GM23338 (cell line): ENCODE measurements at regions not wholly inside any gene's neighbourhood (a gene's known extent, or its start where the extent isn't known, plus 50 kb on each side); places are given as distances from the start of the nearest gene placed in this dataset.

Experiments
- ATAC-seq: fragments of 200-7000 bp; cut with Tn5 transposase; 3 replicates; pipeline ENCODE4 v1.9.1; 2020
- DNase-seq: peaks from one replicate; pipeline ENCODE4 v3.0.0-alpha.2; 2015; ENCODE audit warnings: low spot score
- H2AFZ ChIP-seq: fragments of 200-600 bp; sonication (generic); 2 replicates; pipeline ENCODE4 v1.8.0; 2016; ENCODE audit warnings: antibody characterized with exemption, mild to moderate bottlenecking, moderate library complexity
- H3F3A ChIP-seq: fragments of 200-600 bp; sonication (generic); replicated peaks from 2 replicates; pipeline ENCODE4 v1.8.0; 2017; ENCODE audit warnings: antibody characterized with exemption, mixed run types, low read depth
- H3K27ac ChIP-seq: fragments of 200-600 bp; sonication (generic); 2 replicates; pipeline ENCODE4 v1.6.1; 2016; ENCODE audit warnings: low read depth
- H3K27me3 ChIP-seq: fragments of 200-600 bp; sonication (generic); 2 replicates; pipeline ENCODE4 v1.8.0; 2016; ENCODE audit warnings: mild to moderate bottlenecking, mixed run types, moderate library complexity; ENCODE audit not compliant: insufficient read depth
- H3K36me3 ChIP-seq: fragments of 200-600 bp; sonication (generic); 2 replicates; pipeline ENCODE4 v1.8.0; 2016; ENCODE audit warnings: mild to moderate bottlenecking; ENCODE audit not compliant: insufficient read depth
- H3K4me1 ChIP-seq: fragments of 200-600 bp; sonication (generic); 2 replicates; pipeline ENCODE4 v1.8.0; 2016; ENCODE audit warnings: mild to moderate bottlenecking, moderate library complexity; ENCODE audit not compliant: insufficient read depth
- H3K4me2 ChIP-seq: fragments of 200-600 bp; sonication (generic); 2 replicates; pipeline ENCODE4 v1.7.1; 2017; ENCODE audit warnings: mixed run types
- H3K4me3 ChIP-seq: fragments of 200-600 bp; sonication (generic); 2 replicates; pipeline ENCODE4 v1.6.1; 2016; ENCODE audit warnings: mixed run types
- H3K79me2 ChIP-seq: fragments of 200-600 bp; sonication (generic); replicated peaks from 2 replicates; pipeline ENCODE4 v1.8.0; 2017; ENCODE audit warnings: mild to moderate bottlenecking; ENCODE audit not compliant: insufficient read depth
- H3K9me2 ChIP-seq: fragments of 200-600 bp; sonication (generic); 2 replicates; pipeline ENCODE4 v1.8.0; 2017; ENCODE audit not compliant: insufficient read depth
- H4K20me1 ChIP-seq: fragments of 200-600 bp; sonication (generic); replicated peaks from 2 replicates; pipeline ENCODE4 v1.8.0; 2017; ENCODE audit warnings: mild to moderate bottlenecking; ENCODE audit not compliant: insufficient read depth
- H3K27ac Mint-ChIP-seq: 2 replicates; pipeline ENCODE4 v1.8.0; 2020; ENCODE audit warnings: inconsistent platforms, mild to moderate bottlenecking, moderate library complexity, mixed read lengths
- H3K27me3 Mint-ChIP-seq: 3 replicates; pipeline ENCODE4 v1.8.0; 2022; ENCODE audit warnings: low read depth, mild to moderate bottlenecking, moderate library complexity, mixed read lengths, inconsistent platforms; ENCODE audit not compliant: insufficient read depth, poor library complexity
- H3K36me3 Mint-ChIP-seq: 3 replicates; pipeline ENCODE4 v1.8.0; 2021; ENCODE audit warnings: low read depth, mild to moderate bottlenecking, inconsistent platforms, moderate library complexity, mixed read lengths
- H3K4me1 Mint-ChIP-seq: 3 replicates; pipeline ENCODE4 v1.8.0; 2020; ENCODE audit warnings: mild to moderate bottlenecking, inconsistent platforms, mixed read lengths
- H3K4me3 Mint-ChIP-seq: 3 replicates; pipeline ENCODE4 v1.8.0; 2021; ENCODE audit warnings: moderate library complexity, mild to moderate bottlenecking, inconsistent platforms, mixed read lengths
- H3K9me3 Mint-ChIP-seq: 3 replicates; pipeline ENCODE4 v1.8.0; 2020; ENCODE audit warnings: moderate library complexity, mild to moderate bottlenecking, inconsistent platforms, mixed read lengths
- EZH2 ChIP-seq: fragments of 200-600 bp; sonication (generic); IDR thresholded peaks from one replicate; pipeline ENCODE4 v1.8.0; 2017; ENCODE audit warnings: antibody characterized with exemption, mild to moderate bottlenecking, low read depth; ENCODE audit not compliant: unreplicated experiment
- EZH2phosphoT487 ChIP-seq: fragments of 200-600 bp; sonication (generic); IDR thresholded peaks from one replicate; pipeline ENCODE4 v1.8.1; 2018; ENCODE audit warnings: antibody characterized with exemption; ENCODE audit not compliant: unreplicated experiment
- NANOG ChIP-seq: IDR thresholded peaks from 2 replicates; pipeline ENCODE4 v1.6.1; 2016; ENCODE audit warnings: antibody characterized with exemption, borderline replicate concordance
- STAT1 ChIP-seq: IDR thresholded peaks from one replicate; pipeline ENCODE4 v1.6.1; 2016; ENCODE audit warnings: antibody characterized with exemption; ENCODE audit not compliant: unreplicated experiment
- ZNF114 ChIP-seq: fragments of 250-450 bp; sonication (Bioruptor Pico); IDR thresholded peaks from 2 replicates; pipeline ENCODE4 v1.5.0; 2020; ENCODE audit warnings: mild to moderate bottlenecking, moderate library complexity
- ZNF331 ChIP-seq: fragments of 250-450 bp; sonication (Bioruptor Pico); IDR thresholded peaks from 2 replicates; pipeline ENCODE4 v1.5.0; 2020; ENCODE audit warnings: low read depth, mild to moderate bottlenecking, moderate library complexity
- TF ChIP-seq, protein P1 (sequence below): IDR thresholded peaks from 2 replicates; pipeline ENCODE4 v1.6.1; 2016; ENCODE audit warnings: antibody characterized with exemption
- TF ChIP-seq, protein P2 (sequence below), 2 experiments: fragments of 200-600 bp in 1 of 2; sonication (generic) in 1 of 2; conservative IDR thresholded peaks; 2 replicates each; pipeline versions ENCODE4 v1.5.1 to v1.6.1; 2016 to 2017; ENCODE audit warnings: antibody characterized with exemption in 2 of 2, low read depth in 2 of 2, mild to moderate bottlenecking in 2 of 2, moderate library complexity in 1 of 2
- TF ChIP-seq, protein P3 (sequence below): fragments of 250-450 bp; sonication (Bioruptor Pico); IDR thresholded peaks from 2 replicates; pipeline ENCODE4 v1.5.0; 2020; ENCODE audit warnings: mild to moderate bottlenecking, moderate library complexity

DNA sequence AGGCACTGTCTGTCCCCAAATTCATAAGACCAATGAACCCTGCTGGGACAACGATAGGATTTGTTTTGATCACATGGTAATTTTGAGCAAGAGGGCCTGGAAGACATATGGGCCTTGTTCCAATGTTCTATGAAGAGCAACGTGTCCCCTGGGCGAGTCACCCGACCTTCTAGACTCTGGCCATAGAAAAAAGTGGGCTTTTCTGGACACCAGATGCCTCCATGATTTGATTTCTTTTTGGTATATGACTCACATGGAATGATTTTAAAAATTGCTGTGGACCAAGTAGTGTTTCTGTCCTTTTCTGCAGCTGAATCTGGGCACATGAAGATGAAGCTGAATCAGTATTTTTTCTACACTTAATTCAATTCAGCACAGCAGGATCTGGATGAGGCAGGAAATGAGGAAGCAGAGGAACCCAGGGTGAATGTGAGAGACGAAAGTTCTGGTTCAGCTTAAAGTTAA, 104.9 kb downstream of the CDC42EP3 start:
- peaks cover 3% of the 10 kb centered on the region; the same call in 1 of the 3 replicates for H3K9me3 Mint-ChIP-seq
- Histone ChIP-seq H3K27me3 (no peaks in the 10 kb centered on the region), H3K36me3 (no peaks in the 10 kb centered on the region), H3F3A (no peaks in the 10 kb centered on the region), H3K4me1 (no peaks in the 10 kb centered on the region), H3K9me2 (no peaks in the 10 kb centered on the region), H3K79me2 (no peaks in the 10 kb centered on the region), H2AFZ (no peak overlapping the region), H3K4me2 (no peak overlapping the region), H3K4me3 (no peak overlapping the region), H4K20me1 (no peaks in the 10 kb centered on the region), H3K27ac (no peak overlapping the region)
- no peak for ATAC-seq
- no peak overlapping the region for H3K4me3 Mint-ChIP-seq
- no peak overlapping the region for H3K27ac Mint-ChIP-seq
- DNase-seq: no peak
- H3K27me3 Mint-ChIP-seq: peaks cover 2% of the 10 kb centered on the region
- TF ChIP-seq EZH2phosphoT487 (no peak), STAT1 (no peak), EZH2 (no peak), ZNF331 (CRISPR knock-in tag) (no peak), NANOG (no peak), ZNF114 (CRISPR knock-in tag) (no peak)
- TF ChIP-seq, protein P1, sequence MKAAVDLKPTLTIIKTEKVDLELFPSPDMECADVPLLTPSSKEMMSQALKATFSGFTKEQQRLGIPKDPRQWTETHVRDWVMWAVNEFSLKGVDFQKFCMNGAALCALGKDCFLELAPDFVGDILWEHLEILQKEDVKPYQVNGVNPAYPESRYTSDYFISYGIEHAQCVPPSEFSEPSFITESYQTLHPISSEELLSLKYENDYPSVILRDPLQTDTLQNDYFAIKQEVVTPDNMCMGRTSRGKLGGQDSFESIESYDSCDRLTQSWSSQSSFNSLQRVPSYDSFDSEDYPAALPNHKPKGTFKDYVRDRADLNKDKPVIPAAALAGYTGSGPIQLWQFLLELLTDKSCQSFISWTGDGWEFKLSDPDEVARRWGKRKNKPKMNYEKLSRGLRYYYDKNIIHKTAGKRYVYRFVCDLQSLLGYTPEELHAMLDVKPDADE: no peak
- TF ChIP-seq, protein P2, sequence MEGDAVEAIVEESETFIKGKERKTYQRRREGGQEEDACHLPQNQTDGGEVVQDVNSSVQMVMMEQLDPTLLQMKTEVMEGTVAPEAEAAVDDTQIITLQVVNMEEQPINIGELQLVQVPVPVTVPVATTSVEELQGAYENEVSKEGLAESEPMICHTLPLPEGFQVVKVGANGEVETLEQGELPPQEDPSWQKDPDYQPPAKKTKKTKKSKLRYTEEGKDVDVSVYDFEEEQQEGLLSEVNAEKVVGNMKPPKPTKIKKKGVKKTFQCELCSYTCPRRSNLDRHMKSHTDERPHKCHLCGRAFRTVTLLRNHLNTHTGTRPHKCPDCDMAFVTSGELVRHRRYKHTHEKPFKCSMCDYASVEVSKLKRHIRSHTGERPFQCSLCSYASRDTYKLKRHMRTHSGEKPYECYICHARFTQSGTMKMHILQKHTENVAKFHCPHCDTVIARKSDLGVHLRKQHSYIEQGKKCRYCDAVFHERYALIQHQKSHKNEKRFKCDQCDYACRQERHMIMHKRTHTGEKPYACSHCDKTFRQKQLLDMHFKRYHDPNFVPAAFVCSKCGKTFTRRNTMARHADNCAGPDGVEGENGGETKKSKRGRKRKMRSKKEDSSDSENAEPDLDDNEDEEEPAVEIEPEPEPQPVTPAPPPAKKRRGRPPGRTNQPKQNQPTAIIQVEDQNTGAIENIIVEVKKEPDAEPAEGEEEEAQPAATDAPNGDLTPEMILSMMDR (conservative IDR thresholded peaks at IDR 0.05; ENCODE audit: low read depth in 2 of 2): no peak
- TF ChIP-seq, protein P3, sequence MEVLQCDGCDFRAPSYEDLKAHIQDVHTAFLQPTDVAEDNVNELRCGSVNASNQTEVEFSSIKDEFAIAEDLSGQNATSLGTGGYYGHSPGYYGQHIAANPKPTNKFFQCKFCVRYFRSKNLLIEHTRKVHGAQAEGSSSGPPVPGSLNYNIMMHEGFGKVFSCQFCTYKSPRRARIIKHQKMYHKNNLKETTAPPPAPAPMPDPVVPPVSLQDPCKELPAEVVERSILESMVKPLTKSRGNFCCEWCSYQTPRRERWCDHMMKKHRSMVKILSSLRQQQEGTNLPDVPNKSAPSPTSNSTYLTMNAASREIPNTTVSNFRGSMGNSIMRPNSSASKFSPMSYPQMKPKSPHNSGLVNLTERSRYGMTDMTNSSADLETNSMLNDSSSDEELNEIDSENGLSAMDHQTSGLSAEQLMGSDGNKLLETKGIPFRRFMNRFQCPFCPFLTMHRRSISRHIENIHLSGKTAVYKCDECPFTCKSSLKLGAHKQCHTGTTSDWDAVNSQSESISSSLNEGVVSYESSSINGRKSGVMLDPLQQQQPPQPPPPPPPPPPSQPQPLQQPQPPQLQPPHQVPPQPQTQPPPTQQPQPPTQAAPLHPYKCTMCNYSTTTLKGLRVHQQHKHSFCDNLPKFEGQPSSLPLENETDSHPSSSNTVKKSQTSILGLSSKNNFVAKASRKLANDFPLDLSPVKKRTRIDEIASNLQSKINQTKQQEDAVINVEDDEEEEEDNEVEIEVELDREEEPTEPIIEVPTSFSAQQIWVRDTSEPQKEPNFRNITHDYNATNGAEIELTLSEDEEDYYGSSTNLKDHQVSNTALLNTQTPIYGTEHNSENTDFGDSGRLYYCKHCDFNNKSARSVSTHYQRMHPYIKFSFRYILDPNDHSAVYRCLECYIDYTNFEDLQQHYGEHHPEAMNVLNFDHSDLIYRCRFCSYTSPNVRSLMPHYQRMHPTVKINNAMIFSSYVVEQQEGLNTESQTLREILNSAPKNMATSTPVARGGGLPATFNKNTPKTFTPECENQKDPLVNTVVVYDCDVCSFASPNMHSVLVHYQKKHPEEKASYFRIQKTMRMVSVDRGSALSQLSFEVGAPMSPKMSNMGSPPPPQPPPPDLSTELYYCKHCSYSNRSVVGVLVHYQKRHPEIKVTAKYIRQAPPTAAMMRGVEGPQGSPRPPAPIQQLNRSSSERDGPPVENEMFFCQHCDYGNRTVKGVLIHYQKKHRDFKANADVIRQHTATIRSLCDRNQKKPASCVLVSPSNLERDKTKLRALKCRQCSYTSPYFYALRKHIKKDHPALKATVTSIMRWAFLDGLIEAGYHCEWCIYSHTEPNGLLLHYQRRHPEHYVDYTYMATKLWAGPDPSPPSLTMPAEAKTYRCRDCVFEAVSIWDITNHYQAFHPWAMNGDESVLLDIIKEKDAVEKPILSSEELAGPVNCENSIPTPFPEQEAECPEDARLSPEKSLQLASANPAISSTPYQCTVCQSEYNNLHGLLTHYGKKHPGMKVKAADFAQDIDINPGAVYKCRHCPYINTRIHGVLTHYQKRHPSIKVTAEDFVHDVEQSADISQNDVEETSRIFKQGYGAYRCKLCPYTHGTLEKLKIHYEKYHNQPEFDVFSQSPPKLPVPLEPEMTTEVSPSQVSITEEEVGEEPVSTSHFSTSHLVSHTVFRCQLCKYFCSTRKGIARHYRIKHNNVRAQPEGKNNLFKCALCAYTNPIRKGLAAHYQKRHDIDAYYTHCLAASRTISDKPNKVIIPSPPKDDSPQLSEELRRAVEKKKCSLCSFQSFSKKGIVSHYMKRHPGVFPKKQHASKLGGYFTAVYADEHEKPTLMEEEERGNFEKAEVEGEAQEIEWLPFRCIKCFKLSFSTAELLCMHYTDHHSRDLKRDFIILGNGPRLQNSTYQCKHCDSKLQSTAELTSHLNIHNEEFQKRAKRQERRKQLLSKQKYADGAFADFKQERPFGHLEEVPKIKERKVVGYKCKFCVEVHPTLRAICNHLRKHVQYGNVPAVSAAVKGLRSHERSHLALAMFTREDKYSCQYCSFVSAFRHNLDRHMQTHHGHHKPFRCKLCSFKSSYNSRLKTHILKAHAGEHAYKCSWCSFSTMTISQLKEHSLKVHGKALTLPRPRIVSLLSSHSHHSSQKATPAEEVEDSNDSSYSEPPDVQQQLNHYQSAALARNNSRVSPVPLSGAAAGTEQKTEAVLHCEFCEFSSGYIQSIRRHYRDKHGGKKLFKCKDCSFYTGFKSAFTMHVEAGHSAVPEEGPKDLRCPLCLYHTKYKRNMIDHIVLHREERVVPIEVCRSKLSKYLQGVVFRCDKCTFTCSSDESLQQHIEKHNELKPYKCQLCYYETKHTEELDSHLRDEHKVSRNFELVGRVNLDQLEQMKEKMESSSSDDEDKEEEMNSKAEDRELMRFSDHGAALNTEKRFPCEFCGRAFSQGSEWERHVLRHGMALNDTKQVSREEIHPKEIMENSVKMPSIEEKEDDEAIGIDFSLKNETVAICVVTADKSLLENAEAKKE (CRISPR knock-in tag): no peak
- peaks cover 8% of the 10 kb centered on the region for H3K4me1 Mint-ChIP-seq
- H3K36me3 Mint-ChIP-seq: no peaks in the 10 kb centered on the region
